ENCODE measurements at regions not wholly inside any gene's neighbourhood (a gene's known extent, or its start where the extent isn't known, plus 50 kb on each side); places are given as distances from the start of the nearest gene placed in this dataset.
A peak's percentile ranks its signal among the peaks of the same experiment; 100 is the strongest.

DNA sequence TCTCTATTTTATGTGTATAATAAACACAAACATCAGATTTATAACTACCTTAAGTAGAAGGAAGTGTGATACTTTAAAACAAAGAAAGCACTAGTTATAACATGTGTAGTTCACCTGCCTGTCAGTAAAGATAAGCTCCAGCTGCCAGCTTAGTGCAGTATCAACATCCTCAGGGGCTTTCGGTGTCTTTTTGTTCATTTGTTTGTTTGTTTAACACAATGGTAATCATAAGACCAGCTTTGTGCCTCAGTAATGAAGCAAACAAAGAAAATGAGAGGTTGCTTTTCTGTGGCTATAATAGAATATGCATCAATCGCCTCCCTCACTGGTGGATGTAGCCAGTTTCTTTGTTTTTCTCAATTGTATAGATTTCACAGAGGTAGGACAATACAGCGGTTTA, 1499.0 kb upstream of the TMEFF2 start:
- Mint-ChIP-seq H3K36me3 (no peaks in the 10 kb centered on the region), H3K4me1 (no peaks in the 10 kb centered on the region), H3K27me3 (no peaks in the 10 kb centered on the region), H3K27ac (no peak overlapping the region), H3K9me3 (no peaks in the 10 kb centered on the region), H3K4me3 (no peak overlapping the region)
- DNase-seq (no peak), ATAC-seq (ENCODE audit: low read depth in 2 of 2) (no peak)

- no peak overlapping the region for H3K4me3 Mint-ChIP-seq
- H3K9me3 Mint-ChIP-seq = no peaks in the 10 kb centered on the region
- H3K27me3 Mint-ChIP-seq = no peaks in the 10 kb centered on the region
- DNase-seq = no peak
- no peaks in the 10 kb centered on the region for H3K4me1 Mint-ChIP-seq
- H3K36me3 Mint-ChIP-seq = no peaks in the 10 kb centered on the region
- no peak overlapping the region for H3K27ac Mint-ChIP-seq
- ATAC-seq (ENCODE audit: low read depth in 2 of 2) = no peak
Measured at GRCh38 chr2:193690572-193690971, 1495.8 kb upstream of the TMEFF2 start.

GRCh38 chr2:193687195-193687594, 1492.5 kb upstream of the TMEFF2 start:
- Mint-ChIP-seq H3K36me3 (no peaks in the 10 kb centered on the region), H3K4me3 (no peak overlapping the region), H3K4me1 (no peaks in the 10 kb centered on the region), H3K27me3 (no peaks in the 10 kb centered on the region), H3K27ac (no peak overlapping the region), H3K9me3 (no peaks in the 10 kb centered on the region)
- DNase-seq (no peak), ATAC-seq (ENCODE audit: low read depth in 2 of 2) (no peak)

GRCh38 chr2:193679847-193680246, 1485.1 kb upstream of the TMEFF2 start:
- ATAC-seq (ENCODE audit: low read depth in 2 of 2) (no peak), DNase-seq (no peak)
- Mint-ChIP-seq H3K4me1 (no peaks in the 10 kb centered on the region), H3K27ac (no peak overlapping the region), H3K27me3 (no peaks in the 10 kb centered on the region), H3K9me3 (peaks cover 0 to 6% (median 0%) of the 10 kb centered on the region in 7 donors), H3K4me3 (no peak overlapping the region), H3K36me3 (no peaks in the 10 kb centered on the region)

DNA sequence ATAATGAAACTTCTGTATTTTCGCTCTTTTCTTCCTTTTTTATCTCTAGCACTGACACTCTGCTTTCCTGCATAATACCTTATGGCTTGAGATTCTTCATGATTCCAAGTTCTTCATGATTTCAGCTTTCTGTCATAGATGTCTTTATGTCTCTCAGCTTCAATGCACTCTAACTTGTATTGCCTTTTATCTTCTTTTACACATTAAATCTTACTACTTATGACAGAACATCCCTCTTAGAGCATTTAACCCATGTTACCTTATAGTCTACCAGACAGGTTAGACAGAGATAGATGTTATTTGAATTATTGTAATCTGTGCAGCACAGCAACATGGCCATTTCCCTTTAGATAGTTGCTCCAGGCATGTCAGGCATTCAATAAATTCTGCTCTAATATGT, 1475.7 kb upstream of the TMEFF2 start:
- no peaks in the 10 kb centered on the region for H3K36me3 Mint-ChIP-seq
- H3K4me1 Mint-ChIP-seq = no peaks in the 10 kb centered on the region
- H3K9me3 Mint-ChIP-seq = no peaks in the 10 kb centered on the region
- ATAC-seq (ENCODE audit: low read depth in 2 of 2) (no peak), DNase-seq (no peak)
- no peak overlapping the region for H3K27ac Mint-ChIP-seq
- no peak overlapping the region for H3K4me3 Mint-ChIP-seq
- H3K27me3 Mint-ChIP-seq = no peaks in the 10 kb centered on the region

DNA sequence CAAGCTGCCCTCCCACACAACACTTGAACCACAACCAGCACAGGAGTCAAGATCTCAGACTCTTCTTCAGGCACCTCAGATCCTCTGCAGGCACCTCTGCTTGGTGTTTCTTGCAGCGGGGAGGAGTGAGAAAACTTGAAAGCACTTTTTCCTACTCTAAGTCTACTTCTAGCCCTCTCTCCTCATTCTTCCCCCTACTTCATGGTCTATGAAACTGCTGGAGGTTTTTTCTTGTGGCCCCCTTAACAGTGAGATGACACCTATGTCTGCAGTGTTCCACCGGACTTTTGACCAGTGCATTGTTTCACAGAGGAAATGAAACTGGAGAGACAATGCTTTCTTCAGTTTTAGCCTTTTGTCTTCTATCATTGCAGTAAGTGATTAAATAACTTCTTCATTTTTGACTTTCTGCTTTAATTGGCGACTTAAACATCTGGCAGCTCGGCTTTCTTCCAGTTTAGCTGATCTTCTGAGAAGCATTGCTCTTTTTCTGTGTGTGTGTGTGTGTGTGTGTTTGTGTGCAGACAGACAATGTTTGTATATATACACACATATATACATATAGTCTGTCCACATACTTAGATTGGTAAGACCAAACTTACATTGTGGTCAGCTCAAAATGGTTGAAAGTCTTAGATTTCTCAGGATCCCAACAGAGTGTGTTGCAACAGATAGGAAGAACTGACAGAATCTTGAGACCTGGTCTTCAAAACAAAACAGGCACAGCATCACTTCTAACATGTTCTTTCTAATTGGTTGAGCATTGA, 1474.0 kb upstream of the TMEFF2 start:
- Mint-ChIP-seq H3K27ac (no peak overlapping the region), H3K9me3 (no peaks in the 10 kb centered on the region), H3K4me1 (no peaks in the 10 kb centered on the region), H3K36me3 (no peaks in the 10 kb centered on the region), H3K27me3 (no peaks in the 10 kb centered on the region), H3K4me3 (no peak overlapping the region)
- ATAC-seq (ENCODE audit: low read depth in 2 of 2) (no peak), DNase-seq (no peak)

DNA sequence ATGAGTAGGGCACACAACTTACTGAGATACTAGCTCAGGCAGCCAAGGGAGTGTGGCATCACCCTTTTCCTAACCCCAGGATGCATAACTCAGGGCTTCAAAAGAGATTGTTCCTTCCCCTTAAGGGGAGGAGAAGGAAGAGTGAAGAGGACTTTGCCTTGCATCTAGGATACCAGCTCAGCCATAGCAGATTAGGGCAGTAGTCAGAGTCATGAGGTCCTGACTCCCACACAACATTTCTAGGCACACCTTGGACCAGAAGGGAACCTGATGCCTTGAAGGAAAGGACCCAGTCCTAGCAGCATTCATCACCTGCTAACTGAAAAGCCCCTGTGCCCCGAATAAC, 1433.2 kb upstream of the TMEFF2 start:
- H3K4me1 Mint-ChIP-seq = no peaks in the 10 kb centered on the region
- peaks cover 2 to 9% (median 5%) of the 10 kb centered on the region in 7 donors for H3K9me3 Mint-ChIP-seq
- H3K36me3 Mint-ChIP-seq = no peaks in the 10 kb centered on the region
- no peaks in the 10 kb centered on the region for H3K27me3 Mint-ChIP-seq
- no peak overlapping the region for H3K4me3 Mint-ChIP-seq
- peak overlapping the region in 1 of 6 donors; percentile 33 for H3K27ac Mint-ChIP-seq
- no peak for DNase-seq
- ATAC-seq (ENCODE audit: low read depth in 2 of 2) = no peak

- H3K4me3 Mint-ChIP-seq = no peak overlapping the region
- no peaks in the 10 kb centered on the region for H3K27me3 Mint-ChIP-seq
- no peaks in the 10 kb centered on the region for H3K36me3 Mint-ChIP-seq
- peaks cover 2 to 9% (median 5%) of the 10 kb centered on the region in 7 donors for H3K9me3 Mint-ChIP-seq
- no peak overlapping the region for H3K27ac Mint-ChIP-seq
- no peaks in the 10 kb centered on the region for H3K4me1 Mint-ChIP-seq
- ATAC-seq (ENCODE audit: low read depth in 2 of 2) (no peak), DNase-seq (no peak)
Measured at GRCh38 chr2:193627187-193627926, 1432.6 kb upstream of the TMEFF2 start.

- no peaks in the 10 kb centered on the region for H3K36me3 Mint-ChIP-seq
- no peaks in the 10 kb centered on the region for H3K4me1 Mint-ChIP-seq
- H3K27ac Mint-ChIP-seq = peak overlapping the region in 1 of 6 donors; percentile 65
- no peak overlapping the region for H3K4me3 Mint-ChIP-seq
- no peak for DNase-seq
- H3K27me3 Mint-ChIP-seq = no peaks in the 10 kb centered on the region
- no peak for ATAC-seq (ENCODE audit: low read depth in 2 of 2)
- H3K9me3 Mint-ChIP-seq = peaks cover 0 to 4% (median 0%) of the 10 kb centered on the region in 7 donors
Measured at GRCh38 chr2:193608451-193608850, 1413.7 kb upstream of the TMEFF2 start.

DNA sequence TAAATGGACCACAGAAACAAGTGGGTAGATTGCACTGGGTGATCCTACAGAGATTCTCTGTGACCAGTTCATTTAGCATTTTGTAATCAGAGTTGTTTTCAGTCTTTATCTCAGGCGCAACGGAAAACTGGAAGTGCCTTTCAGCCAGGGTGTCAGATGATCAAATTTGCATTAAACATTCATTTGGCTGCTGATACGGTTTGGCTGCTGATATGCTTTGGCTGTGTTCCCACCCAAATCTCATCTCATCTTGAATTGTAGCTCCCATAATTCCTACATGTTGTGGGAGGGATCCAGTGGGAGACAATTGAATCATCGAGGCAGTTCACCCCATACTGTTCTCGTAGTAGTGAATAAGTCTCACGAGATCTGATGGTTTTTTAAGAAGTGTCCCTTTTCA, 1396.1 kb upstream of the TMEFF2 start:
- Mint-ChIP-seq H3K27ac (peak overlapping the region in 1 of 6 donors; percentile 7), H3K4me3 (peak overlapping the region in 1 of 8 donors; percentile 57), H3K27me3 (peaks cover 0 to 5% (median 0%) of the 10 kb centered on the region in 3 donors), H3K9me3 (peaks cover 2 to 18% (median 11%) of the 10 kb centered on the region in 7 donors), H3K36me3 (no peaks in the 10 kb centered on the region), H3K4me1 (no peaks in the 10 kb centered on the region)
- no peak for ATAC-seq (ENCODE audit: low read depth in 2 of 2)
- DNase-seq = no peak

- H3K4me1 Mint-ChIP-seq = peaks cover 5 to 15% (median 15%) of the 10 kb centered on the region in 3 donors
- DNase-seq (peak; percentile 15), ATAC-seq (ENCODE audit: low read depth in 2 of 2) (peak; percentile 21 to 71)
- H3K27me3 Mint-ChIP-seq = no peaks in the 10 kb centered on the region
- no peak overlapping the region for H3K4me3 Mint-ChIP-seq
- peak overlapping the region in 1 of 6 donors; percentile 29 for H3K27ac Mint-ChIP-seq
- H3K36me3 Mint-ChIP-seq = no peaks in the 10 kb centered on the region
- peaks cover 0 to 3% (median 0%) of the 10 kb centered on the region in 7 donors for H3K9me3 Mint-ChIP-seq
Measured at GRCh38 chr2:193584522-193584938, 1389.8 kb upstream of the TMEFF2 start.

DNA sequence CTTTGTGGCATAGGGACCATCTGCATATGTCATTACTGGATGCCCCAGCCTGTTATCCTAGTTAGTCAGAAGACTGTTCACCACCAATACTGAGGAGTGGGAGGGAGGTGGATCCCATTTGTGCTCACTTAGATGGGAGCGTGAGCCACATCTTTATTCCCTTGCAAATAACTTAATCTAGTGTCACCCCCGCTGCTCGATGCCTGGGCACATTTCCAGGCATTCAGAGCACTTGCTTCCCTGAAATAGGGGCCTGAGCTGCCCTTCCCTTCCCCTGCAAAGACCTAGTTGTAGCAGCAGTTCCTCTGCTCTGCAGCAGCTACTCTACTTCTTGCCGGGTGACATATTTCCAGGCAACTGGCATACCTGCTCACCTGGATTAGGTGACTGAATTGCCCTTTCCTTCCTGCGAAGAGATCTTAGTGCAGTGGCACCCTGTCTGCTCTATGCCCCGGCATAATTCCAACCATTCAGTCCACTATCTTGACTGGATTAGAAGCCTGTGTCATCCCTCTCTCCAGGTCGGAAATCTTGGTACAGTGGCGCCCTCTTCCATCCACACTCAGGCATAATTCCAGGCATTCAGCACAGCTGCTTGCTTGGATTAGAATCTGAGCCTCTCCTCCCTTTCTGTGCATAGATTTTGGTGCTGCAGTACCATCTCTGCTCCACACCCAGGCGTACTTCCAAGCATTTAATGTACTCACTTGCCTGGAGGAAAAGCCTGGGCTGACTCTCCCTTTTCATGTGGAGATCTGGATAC, 1389.1 kb upstream of the TMEFF2 start:
- ATAC-seq (ENCODE audit: low read depth in 2 of 2) (no peak), DNase-seq (no peak)
- H3K27ac Mint-ChIP-seq = no peak overlapping the region
- no peaks in the 10 kb centered on the region for H3K36me3 Mint-ChIP-seq
- H3K9me3 Mint-ChIP-seq = peaks cover 0 to 3% (median 0%) of the 10 kb centered on the region in 7 donors
- H3K27me3 Mint-ChIP-seq = no peaks in the 10 kb centered on the region
- peaks cover 5 to 15% (median 15%) of the 10 kb centered on the region in 3 donors for H3K4me1 Mint-ChIP-seq
- H3K4me3 Mint-ChIP-seq = no peak overlapping the region

DNA sequence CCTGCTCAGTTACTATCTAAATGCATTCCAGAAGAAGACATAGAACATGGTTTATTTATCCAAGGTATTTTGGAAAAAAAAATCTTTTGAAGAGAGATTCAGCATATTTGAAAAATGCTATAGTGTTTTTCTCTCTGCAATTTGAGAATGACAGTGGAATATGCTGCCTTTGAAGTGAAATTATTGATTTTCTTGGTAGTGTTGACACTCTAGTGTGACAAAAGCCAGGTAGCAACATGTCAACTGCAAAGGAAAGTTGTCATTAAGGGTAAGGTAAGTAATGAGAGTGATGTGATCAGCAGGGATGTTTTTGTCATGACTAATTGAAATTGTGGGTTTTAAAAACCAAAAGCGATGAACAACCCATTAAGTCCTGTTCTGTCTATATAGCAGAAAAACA, 1387.1 kb upstream of the TMEFF2 start:
- H3K4me1 Mint-ChIP-seq = peaks cover 5 to 15% (median 15%) of the 10 kb centered on the region in 3 donors
- H3K27ac Mint-ChIP-seq = no peak overlapping the region
- no peaks in the 10 kb centered on the region for H3K36me3 Mint-ChIP-seq
- no peaks in the 10 kb centered on the region for H3K27me3 Mint-ChIP-seq
- DNase-seq (no peak), ATAC-seq (ENCODE audit: low read depth in 2 of 2) (no peak)
- no peak overlapping the region for H3K4me3 Mint-ChIP-seq
- peaks cover 0 to 4% (median 0%) of the 10 kb centered on the region in 7 donors for H3K9me3 Mint-ChIP-seq
